Neural progenitor cell (in vitro differentiated cells): ENCODE measurements at regions not wholly inside any gene's neighbourhood (a gene's known extent, or its start where the extent isn't known, plus 50 kb on each side); places are given as distances from the start of the nearest gene placed in this dataset.

ENCODE experiments used
- DNase-seq: peaks from one replicate; pipeline ENCODE4 v3.0.0-alpha.2; 2016; ENCODE audit warnings: low spot score
- H2AFZ ChIP-seq: fragments of 200-600 bp; sonication (generic); replicated peaks from 2 replicates; pipeline ENCODE4 v1.6.1; 2016; ENCODE audit warnings: antibody characterized with exemption
- H3F3A ChIP-seq: fragments of 200-600 bp; sonication (generic); 2 replicates; pipeline ENCODE4 v1.6.1; 2016; ENCODE audit warnings: antibody characterized with exemption, low read depth
- H3K27ac ChIP-seq: fragments of 200-600 bp; sonication (generic); 2 replicates; pipeline ENCODE4 v1.5.1; 2016; ENCODE audit warnings: mild to moderate bottlenecking
- H3K27me3 ChIP-seq: fragments of 200-600 bp; sonication (generic); 2 replicates; pipeline ENCODE4 v1.6.1; 2016; ENCODE audit warnings: mild to moderate bottlenecking, moderate library complexity
- H3K36me3 ChIP-seq: fragments of 200-600 bp; sonication (generic); 2 replicates; pipeline ENCODE4 v1.5.1; 2016
- H3K4me1 ChIP-seq: fragments of 200-600 bp; sonication (generic); 2 replicates; pipeline ENCODE4 v1.6.1; 2016; ENCODE audit warnings: mixed run types
- H3K4me2 ChIP-seq: fragments of 200-600 bp; sonication (generic); 2 replicates; pipeline ENCODE4 v1.6.1; 2016
- H3K4me3 ChIP-seq: fragments of 200-600 bp; sonication (generic); 2 replicates; pipeline ENCODE4 v1.5.1; 2016
- H3K79me2 ChIP-seq: fragments of 200-600 bp; sonication (generic); 2 replicates; pipeline ENCODE4 v1.6.1; 2016; ENCODE audit warnings: low read depth
- H3K9ac ChIP-seq: fragments of 200-600 bp; sonication (generic); 2 replicates; pipeline ENCODE4 v1.6.1; 2016
- H3K9me3 ChIP-seq: fragments of 200-600 bp; sonication (generic); 2 replicates; pipeline ENCODE4 v1.5.1; 2016; ENCODE audit warnings: low read depth
- H4K20me1 ChIP-seq: fragments of 200-600 bp; sonication (generic); 2 replicates; pipeline ENCODE4 v1.6.1; 2016; ENCODE audit warnings: low read depth
- H3K27ac Mint-ChIP-seq: 3 replicates; pipeline ENCODE4 v1.8.0; 2021; ENCODE audit warnings: mixed read lengths
- H3K27me3 Mint-ChIP-seq: 2 replicates; pipeline ENCODE4 v1.8.0; 2022; ENCODE audit warnings: low read depth, mild to moderate bottlenecking, inconsistent platforms, moderate library complexity, mixed read lengths; ENCODE audit not compliant: insufficient read depth
- H3K36me3 Mint-ChIP-seq: 3 replicates; pipeline ENCODE4 v1.8.0; 2021; ENCODE audit warnings: mixed read lengths
- H3K4me1 Mint-ChIP-seq: 3 replicates; pipeline ENCODE4 v1.8.0; 2021; ENCODE audit warnings: mixed read lengths
- H3K4me3 Mint-ChIP-seq: 3 replicates; pipeline ENCODE4 v1.8.0; 2021; ENCODE audit warnings: mild to moderate bottlenecking, moderate library complexity, mixed read lengths
- H3K9me3 Mint-ChIP-seq: 3 replicates; pipeline ENCODE4 v1.8.0; 2020; ENCODE audit warnings: mixed read lengths
- CTCF ChIP-seq: fragments of 200-600 bp; sonication (generic); IDR thresholded peaks from 2 replicates; pipeline ENCODE4 v1.5.1; 2017; ENCODE audit warnings: antibody characterized with exemption, mild to moderate bottlenecking
- EZH2 ChIP-seq: fragments of 200-600 bp; sonication (generic); IDR thresholded peaks from 2 replicates; pipeline ENCODE4 v1.6.1; 2017; ENCODE audit warnings: antibody characterized with exemption, mild to moderate bottlenecking, moderate library complexity
- EZH2phosphoT487 ChIP-seq: fragments of 200-600 bp; sonication (generic); IDR thresholded peaks from 2 replicates; pipeline ENCODE4 v1.6.1; 2017; ENCODE audit warnings: antibody characterized with exemption

DNA sequence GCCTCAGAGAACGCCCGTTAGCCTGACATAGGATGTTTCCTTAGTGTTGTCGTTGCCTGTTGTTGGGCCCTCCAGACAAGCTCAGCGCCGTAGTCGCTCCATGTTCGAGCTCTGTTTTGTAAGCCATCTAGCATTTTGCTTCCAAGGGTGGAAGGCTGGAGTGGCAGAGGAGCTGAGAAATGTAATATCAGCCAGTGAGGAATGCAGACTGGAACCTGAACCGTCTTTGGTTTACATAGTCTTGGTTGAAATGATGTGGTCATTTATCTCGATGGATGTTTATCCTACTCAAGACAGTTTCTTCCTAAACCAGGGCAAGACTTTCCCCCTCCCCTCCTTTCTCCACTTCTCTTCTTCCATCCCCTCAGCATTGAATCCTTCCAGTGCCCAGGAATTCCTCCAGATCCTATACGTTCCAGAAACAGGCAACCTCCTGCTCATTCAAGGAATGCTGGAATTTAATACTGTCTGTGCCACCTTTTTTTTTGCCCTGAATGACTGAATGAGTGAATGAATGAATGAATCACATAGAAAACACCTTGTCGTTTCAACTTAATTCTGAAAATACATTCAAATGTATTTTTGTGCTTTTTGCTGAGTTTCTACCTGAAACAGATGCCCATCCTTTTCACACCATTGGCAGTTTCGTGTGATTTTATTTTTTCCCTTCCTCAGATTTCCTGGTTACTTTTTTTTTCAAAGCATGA is 109.5 kb upstream of the MBNL2 start:
- no peak overlapping the region for H3K9ac ChIP-seq
- no peaks in the 10 kb centered on the region for H3K36me3 ChIP-seq
- peaks cover 14% of the 10 kb centered on the region for H3K27me3 ChIP-seq
- H3K27ac Mint-ChIP-seq: no peak overlapping the region
- H3K27ac ChIP-seq: no peak overlapping the region
- peaks cover 1% of the 10 kb centered on the region for H3K36me3 Mint-ChIP-seq
- H3K9me3 Mint-ChIP-seq: no peaks in the 10 kb centered on the region
- peaks cover 33% of the 10 kb centered on the region for H3K27me3 Mint-ChIP-seq
- peak overlapping the region; percentile 14 for H3K4me3 Mint-ChIP-seq
- no peak for TF ChIP-seq EZH2phosphoT487
- TF ChIP-seq EZH2: no peak
- TF ChIP-seq CTCF: no peak
- H2AFZ ChIP-seq: no peak overlapping the region
- no peaks in the 10 kb centered on the region for H4K20me1 ChIP-seq
- H3K79me2 ChIP-seq: no peaks in the 10 kb centered on the region
- H3K4me2 ChIP-seq: no peak overlapping the region
- H3F3A ChIP-seq: peaks cover 5% of the 10 kb centered on the region
- H3K4me1 Mint-ChIP-seq: peaks cover 54% of the 10 kb centered on the region
- no peaks in the 10 kb centered on the region for H3K9me3 ChIP-seq
- H3K4me1 ChIP-seq: peaks cover 21% of the 10 kb centered on the region
- DNase-seq: no peak
- no peak overlapping the region for H3K4me3 ChIP-seq

DNA sequence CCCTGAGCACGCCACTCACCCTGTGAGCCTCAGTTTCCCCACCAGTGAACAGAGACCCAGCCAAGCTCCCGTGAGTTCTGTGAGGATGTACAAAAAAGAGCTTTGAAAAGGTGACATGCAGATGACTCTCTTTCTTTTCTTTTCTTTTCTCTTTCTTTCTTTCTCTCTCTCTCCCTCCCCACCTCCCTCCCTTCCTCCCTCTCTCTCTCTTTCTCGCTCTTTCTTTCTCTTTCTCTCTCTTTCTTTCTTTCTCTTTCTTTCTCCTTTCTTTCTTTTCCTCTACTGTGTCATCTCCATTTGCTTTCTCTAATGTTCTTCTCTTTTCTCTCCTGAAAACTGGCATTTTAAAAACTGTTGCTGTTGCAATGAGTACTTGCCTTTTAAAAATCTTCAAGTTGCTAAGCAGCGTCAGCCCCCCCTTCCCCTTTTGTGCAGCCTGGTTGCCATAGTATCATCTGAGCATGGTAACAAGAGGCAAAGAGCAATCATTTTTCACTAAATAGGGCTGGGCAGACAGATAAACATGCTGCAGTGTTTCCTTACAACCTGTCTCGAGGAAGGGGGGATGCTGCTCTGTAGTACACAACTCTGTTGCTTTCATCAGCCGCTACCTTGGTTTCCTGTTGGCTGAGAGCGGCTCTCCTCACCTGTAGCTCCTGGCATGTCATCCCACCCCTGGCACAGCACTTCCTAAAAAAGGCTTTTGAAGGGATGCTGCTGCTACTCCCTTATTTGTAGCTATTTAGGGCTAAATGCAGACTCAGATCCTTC is 108.7 kb upstream of the MBNL2 start:
- TF ChIP-seq EZH2 (no peak), EZH2phosphoT487 (no peak), CTCF (no peak)
- Histone ChIP-seq H3K9me3 (no peaks in the 10 kb centered on the region), H3K27me3 (peaks cover 14% of the 10 kb centered on the region), H3K36me3 (no peaks in the 10 kb centered on the region), H4K20me1 (no peaks in the 10 kb centered on the region), H3K79me2 (no peaks in the 10 kb centered on the region), H3K9ac (no peak overlapping the region), H3F3A (peaks cover 5% of the 10 kb centered on the region), H3K4me1 (peaks cover 21% of the 10 kb centered on the region), H3K4me2 (no peak overlapping the region), H3K27ac (no peak overlapping the region), H3K4me3 (no peak overlapping the region), H2AFZ (no peak overlapping the region)
- no peak for DNase-seq
- H3K27me3 Mint-ChIP-seq: peaks cover 37% of the 10 kb centered on the region
- H3K4me1 Mint-ChIP-seq: peaks cover 57% of the 10 kb centered on the region
- H3K27ac Mint-ChIP-seq: no peak overlapping the region
- peaks cover 5% of the 10 kb centered on the region for H3K9me3 Mint-ChIP-seq
- no peaks in the 10 kb centered on the region for H3K36me3 Mint-ChIP-seq
- H3K4me3 Mint-ChIP-seq: peak overlapping the region; percentile 33

DNA sequence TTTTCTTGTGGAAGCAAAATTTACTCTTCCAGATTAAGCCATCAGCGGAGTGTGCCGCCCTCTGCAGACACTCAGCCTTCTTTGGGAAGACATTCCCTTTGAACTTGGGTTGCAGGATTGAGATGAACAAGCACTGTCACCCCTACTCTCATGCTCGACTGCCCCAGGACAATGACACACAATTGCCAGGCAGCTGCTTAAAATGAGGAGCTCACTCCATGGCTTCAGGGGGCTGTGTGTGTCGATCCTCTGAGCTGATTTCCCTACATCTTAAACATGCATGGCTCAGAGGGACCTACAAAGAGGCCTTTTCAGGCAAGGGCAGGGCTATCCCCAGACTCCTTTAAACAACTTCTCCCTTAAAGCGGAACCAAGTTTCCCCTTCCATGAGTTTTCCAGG is 107.5 kb upstream of the MBNL2 start:
- peaks cover 61% of the 10 kb centered on the region for H3K4me1 Mint-ChIP-seq
- peaks cover 5% of the 10 kb centered on the region for H3F3A ChIP-seq
- no peaks in the 10 kb centered on the region for H3K36me3 ChIP-seq
- H3K27me3 Mint-ChIP-seq: peaks cover 37% of the 10 kb centered on the region
- H3K4me1 ChIP-seq: peaks cover 21% of the 10 kb centered on the region
- peak overlapping the region; percentile 8 for H3K4me2 ChIP-seq
- H3K36me3 Mint-ChIP-seq: no peaks in the 10 kb centered on the region
- peak; percentile 58 for DNase-seq
- no peaks in the 10 kb centered on the region for H3K9me3 ChIP-seq
- H3K27ac Mint-ChIP-seq: peak overlapping the region; percentile 32
- H3K9ac ChIP-seq: no peak overlapping the region
- H4K20me1 ChIP-seq: no peaks in the 10 kb centered on the region
- no peak overlapping the region for H3K4me3 ChIP-seq
- no peak overlapping the region for H3K27ac ChIP-seq
- peaks cover 2% of the 10 kb centered on the region for H3K27me3 ChIP-seq
- TF ChIP-seq EZH2phosphoT487: no peak
- TF ChIP-seq CTCF: no peak
- no peak for TF ChIP-seq EZH2
- peak overlapping the region; percentile 52 for H3K4me3 Mint-ChIP-seq
- H2AFZ ChIP-seq: no peak overlapping the region
- H3K9me3 Mint-ChIP-seq: peaks cover 6% of the 10 kb centered on the region
- H3K79me2 ChIP-seq: no peaks in the 10 kb centered on the region
